ENCODE measurements at regions not wholly inside any gene's neighbourhood (a gene's known extent, or its start where the extent isn't known, plus 50 kb on each side); places are given as distances from the start of the nearest gene placed in this dataset.

DNA sequence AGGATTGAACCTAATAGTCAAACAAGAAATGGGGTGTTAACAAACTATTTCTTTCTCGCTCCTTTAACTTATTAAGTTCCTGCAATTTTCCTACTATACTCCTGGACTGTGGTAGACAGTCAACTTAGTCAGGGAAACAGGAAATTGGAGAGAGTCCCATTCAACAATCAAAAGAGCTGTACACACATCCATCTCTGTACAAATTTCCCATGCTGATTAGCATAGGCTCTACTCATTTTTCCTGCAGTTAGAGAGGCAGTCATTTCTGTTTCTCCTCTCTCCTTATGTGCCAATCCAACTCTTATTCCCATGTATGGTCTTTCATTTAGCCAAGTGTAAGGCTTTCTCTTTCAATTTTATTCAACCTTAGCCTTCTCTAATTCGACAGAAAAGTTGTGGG, 1168.5 kb upstream of the FLRT2 start (continued):
- TF ChIP-seq, protein P1, sequence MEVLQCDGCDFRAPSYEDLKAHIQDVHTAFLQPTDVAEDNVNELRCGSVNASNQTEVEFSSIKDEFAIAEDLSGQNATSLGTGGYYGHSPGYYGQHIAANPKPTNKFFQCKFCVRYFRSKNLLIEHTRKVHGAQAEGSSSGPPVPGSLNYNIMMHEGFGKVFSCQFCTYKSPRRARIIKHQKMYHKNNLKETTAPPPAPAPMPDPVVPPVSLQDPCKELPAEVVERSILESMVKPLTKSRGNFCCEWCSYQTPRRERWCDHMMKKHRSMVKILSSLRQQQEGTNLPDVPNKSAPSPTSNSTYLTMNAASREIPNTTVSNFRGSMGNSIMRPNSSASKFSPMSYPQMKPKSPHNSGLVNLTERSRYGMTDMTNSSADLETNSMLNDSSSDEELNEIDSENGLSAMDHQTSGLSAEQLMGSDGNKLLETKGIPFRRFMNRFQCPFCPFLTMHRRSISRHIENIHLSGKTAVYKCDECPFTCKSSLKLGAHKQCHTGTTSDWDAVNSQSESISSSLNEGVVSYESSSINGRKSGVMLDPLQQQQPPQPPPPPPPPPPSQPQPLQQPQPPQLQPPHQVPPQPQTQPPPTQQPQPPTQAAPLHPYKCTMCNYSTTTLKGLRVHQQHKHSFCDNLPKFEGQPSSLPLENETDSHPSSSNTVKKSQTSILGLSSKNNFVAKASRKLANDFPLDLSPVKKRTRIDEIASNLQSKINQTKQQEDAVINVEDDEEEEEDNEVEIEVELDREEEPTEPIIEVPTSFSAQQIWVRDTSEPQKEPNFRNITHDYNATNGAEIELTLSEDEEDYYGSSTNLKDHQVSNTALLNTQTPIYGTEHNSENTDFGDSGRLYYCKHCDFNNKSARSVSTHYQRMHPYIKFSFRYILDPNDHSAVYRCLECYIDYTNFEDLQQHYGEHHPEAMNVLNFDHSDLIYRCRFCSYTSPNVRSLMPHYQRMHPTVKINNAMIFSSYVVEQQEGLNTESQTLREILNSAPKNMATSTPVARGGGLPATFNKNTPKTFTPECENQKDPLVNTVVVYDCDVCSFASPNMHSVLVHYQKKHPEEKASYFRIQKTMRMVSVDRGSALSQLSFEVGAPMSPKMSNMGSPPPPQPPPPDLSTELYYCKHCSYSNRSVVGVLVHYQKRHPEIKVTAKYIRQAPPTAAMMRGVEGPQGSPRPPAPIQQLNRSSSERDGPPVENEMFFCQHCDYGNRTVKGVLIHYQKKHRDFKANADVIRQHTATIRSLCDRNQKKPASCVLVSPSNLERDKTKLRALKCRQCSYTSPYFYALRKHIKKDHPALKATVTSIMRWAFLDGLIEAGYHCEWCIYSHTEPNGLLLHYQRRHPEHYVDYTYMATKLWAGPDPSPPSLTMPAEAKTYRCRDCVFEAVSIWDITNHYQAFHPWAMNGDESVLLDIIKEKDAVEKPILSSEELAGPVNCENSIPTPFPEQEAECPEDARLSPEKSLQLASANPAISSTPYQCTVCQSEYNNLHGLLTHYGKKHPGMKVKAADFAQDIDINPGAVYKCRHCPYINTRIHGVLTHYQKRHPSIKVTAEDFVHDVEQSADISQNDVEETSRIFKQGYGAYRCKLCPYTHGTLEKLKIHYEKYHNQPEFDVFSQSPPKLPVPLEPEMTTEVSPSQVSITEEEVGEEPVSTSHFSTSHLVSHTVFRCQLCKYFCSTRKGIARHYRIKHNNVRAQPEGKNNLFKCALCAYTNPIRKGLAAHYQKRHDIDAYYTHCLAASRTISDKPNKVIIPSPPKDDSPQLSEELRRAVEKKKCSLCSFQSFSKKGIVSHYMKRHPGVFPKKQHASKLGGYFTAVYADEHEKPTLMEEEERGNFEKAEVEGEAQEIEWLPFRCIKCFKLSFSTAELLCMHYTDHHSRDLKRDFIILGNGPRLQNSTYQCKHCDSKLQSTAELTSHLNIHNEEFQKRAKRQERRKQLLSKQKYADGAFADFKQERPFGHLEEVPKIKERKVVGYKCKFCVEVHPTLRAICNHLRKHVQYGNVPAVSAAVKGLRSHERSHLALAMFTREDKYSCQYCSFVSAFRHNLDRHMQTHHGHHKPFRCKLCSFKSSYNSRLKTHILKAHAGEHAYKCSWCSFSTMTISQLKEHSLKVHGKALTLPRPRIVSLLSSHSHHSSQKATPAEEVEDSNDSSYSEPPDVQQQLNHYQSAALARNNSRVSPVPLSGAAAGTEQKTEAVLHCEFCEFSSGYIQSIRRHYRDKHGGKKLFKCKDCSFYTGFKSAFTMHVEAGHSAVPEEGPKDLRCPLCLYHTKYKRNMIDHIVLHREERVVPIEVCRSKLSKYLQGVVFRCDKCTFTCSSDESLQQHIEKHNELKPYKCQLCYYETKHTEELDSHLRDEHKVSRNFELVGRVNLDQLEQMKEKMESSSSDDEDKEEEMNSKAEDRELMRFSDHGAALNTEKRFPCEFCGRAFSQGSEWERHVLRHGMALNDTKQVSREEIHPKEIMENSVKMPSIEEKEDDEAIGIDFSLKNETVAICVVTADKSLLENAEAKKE (CRISPR knock-in tag; IDR thresholded peaks at IDR 0.05) = no peak
- no peak for TF ChIP-seq ZNF331 (CRISPR knock-in tag; IDR thresholded peaks at IDR 0.05; ENCODE audit: low read depth)
- no peak for TF ChIP-seq NANOG (IDR thresholded peaks at IDR 0.05; ENCODE audit: borderline replicate concordance)
- TF ChIP-seq, protein P2, sequence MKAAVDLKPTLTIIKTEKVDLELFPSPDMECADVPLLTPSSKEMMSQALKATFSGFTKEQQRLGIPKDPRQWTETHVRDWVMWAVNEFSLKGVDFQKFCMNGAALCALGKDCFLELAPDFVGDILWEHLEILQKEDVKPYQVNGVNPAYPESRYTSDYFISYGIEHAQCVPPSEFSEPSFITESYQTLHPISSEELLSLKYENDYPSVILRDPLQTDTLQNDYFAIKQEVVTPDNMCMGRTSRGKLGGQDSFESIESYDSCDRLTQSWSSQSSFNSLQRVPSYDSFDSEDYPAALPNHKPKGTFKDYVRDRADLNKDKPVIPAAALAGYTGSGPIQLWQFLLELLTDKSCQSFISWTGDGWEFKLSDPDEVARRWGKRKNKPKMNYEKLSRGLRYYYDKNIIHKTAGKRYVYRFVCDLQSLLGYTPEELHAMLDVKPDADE (IDR thresholded peaks at IDR 0.05) = no peak
- no peak for TF ChIP-seq EZH2 (IDR thresholded peaks at IDR 0.05; ENCODE audit: low read depth, unreplicated experiment)
- no peak for TF ChIP-seq JUNB (IDR thresholded peaks at IDR 0.05; ENCODE audit: unreplicated experiment)
- TF ChIP-seq, protein P3, sequence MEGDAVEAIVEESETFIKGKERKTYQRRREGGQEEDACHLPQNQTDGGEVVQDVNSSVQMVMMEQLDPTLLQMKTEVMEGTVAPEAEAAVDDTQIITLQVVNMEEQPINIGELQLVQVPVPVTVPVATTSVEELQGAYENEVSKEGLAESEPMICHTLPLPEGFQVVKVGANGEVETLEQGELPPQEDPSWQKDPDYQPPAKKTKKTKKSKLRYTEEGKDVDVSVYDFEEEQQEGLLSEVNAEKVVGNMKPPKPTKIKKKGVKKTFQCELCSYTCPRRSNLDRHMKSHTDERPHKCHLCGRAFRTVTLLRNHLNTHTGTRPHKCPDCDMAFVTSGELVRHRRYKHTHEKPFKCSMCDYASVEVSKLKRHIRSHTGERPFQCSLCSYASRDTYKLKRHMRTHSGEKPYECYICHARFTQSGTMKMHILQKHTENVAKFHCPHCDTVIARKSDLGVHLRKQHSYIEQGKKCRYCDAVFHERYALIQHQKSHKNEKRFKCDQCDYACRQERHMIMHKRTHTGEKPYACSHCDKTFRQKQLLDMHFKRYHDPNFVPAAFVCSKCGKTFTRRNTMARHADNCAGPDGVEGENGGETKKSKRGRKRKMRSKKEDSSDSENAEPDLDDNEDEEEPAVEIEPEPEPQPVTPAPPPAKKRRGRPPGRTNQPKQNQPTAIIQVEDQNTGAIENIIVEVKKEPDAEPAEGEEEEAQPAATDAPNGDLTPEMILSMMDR (conservative IDR thresholded peaks at IDR 0.05; ENCODE audit: low read depth in 2 of 2) = no peak

Measured in GM23338 (cell line).